Sigmoid colon (tissue), 3 donors: ENCODE measurements at regions not wholly inside any gene's neighbourhood (a gene's known extent, or its start where the extent isn't known, plus 50 kb on each side); places are given as distances from the start of the nearest gene placed in this dataset.

Experiments
- POLR2A ChIP-seq, 2 donors: fragments of 450-650 bp; IDR thresholded peaks; one replicate each; pipeline ENCODE4 v1.6.1; 2016; ENCODE audit warnings: antibody characterized with exemption in 2 of 2, mild to moderate bottlenecking in 2 of 2, moderate library complexity in 2 of 2
- TF ChIP-seq, protein P1 (sequence below), 4 experiments: fragments of 450-650 bp in 3 of 4; fragments of 200-600 bp in 1 of 4; IDR thresholded peaks; one replicate each; pipeline ENCODE4 v1.5.1; 2016 to 2019; ENCODE audit warnings: antibody characterized with exemption in 4 of 4, mild to moderate bottlenecking in 3 of 4, moderate library complexity in 2 of 4

DNA sequence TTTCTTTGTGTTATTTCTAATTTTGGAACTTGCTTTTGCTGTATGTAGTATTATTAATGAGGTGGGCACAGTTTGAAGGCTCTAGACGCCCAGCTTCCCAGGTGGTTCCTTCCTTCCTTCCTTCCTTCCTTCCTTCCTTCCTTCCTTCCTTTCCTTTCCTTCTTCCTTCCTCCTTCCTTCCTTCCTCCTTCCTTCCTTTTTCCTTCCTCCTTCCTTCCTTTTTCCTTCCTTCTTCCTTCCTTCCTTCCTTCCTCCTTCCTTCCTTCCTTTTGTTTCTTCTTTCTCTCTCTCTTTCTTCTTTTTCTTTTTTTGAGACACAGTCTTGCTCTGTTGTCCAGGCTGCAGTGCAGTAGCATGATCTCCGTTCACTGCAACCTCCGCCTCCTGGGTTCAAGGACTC is 906.7 kb downstream of the AACS start:
- TF ChIP-seq POLR2A (IDR thresholded peaks at IDR 0.05) = no peak
- TF ChIP-seq, protein P1, sequence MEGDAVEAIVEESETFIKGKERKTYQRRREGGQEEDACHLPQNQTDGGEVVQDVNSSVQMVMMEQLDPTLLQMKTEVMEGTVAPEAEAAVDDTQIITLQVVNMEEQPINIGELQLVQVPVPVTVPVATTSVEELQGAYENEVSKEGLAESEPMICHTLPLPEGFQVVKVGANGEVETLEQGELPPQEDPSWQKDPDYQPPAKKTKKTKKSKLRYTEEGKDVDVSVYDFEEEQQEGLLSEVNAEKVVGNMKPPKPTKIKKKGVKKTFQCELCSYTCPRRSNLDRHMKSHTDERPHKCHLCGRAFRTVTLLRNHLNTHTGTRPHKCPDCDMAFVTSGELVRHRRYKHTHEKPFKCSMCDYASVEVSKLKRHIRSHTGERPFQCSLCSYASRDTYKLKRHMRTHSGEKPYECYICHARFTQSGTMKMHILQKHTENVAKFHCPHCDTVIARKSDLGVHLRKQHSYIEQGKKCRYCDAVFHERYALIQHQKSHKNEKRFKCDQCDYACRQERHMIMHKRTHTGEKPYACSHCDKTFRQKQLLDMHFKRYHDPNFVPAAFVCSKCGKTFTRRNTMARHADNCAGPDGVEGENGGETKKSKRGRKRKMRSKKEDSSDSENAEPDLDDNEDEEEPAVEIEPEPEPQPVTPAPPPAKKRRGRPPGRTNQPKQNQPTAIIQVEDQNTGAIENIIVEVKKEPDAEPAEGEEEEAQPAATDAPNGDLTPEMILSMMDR (IDR thresholded peaks at IDR 0.05) = no peak
